HG02938 (cell line): ENCODE measurements at regions not wholly inside any gene's neighbourhood (a gene's known extent, or its start where the extent isn't known, plus 50 kb on each side); places are given as distances from the start of the nearest gene placed in this dataset.
"Not testable (repeated sequence)": the region's sequence is repeated elsewhere in the genome, so short reads cannot be mapped to it uniquely, and the experiment has no call there.

Source experiments
- ATAC-seq: cut with Tn5 transposase; IDR thresholded peaks from one replicate; pipeline ENCODE4 v1.9.1; 2021; ENCODE audit warnings: mild to moderate bottlenecking, moderate library complexity; ENCODE audit not compliant: unreplicated experiment

- not testable (repeated sequence) for ATAC-seq
Measured at GRCh38 chrY:26372480-26372879, 750.6 kb downstream of the CDY1 start.

GRCh38 chrY:26408671-26409328 is 786.9 kb downstream of the CDY1 start:
- ATAC-seq, result no peak

GRCh38 chrY:26409329-26409712 is 787.4 kb downstream of the CDY1 start:
- ATAC-seq, result no peak
